Mesenchymal stem cell (in vitro differentiated cells and primary cell): ENCODE measurements at regions not wholly inside any gene's neighbourhood (a gene's known extent, or its start where the extent isn't known, plus 50 kb on each side); places are given as distances from the start of the nearest gene placed in this dataset.
"Not testable (repeated sequence)": the region's sequence is repeated elsewhere in the genome, so short reads cannot be mapped to it uniquely, and the experiment has no call there.

ENCODE experiments used
- DNase-seq: peaks from one replicate; pipeline ENCODE4 v3.0.0-alpha.2; 2013
- H2AFZ ChIP-seq: one replicate; pipeline ENCODE4 v1.6.1; 2013; ENCODE audit warnings: low read depth, mild to moderate bottlenecking, control low read depth, inconsistent platforms, low read length, moderate library complexity
- H2AK5ac ChIP-seq: 2 replicates; pipeline ENCODE4 v1.6.1; 2013; ENCODE audit warnings: low read length, moderate library complexity, mild to moderate bottlenecking, inconsistent platforms; ENCODE audit not compliant: severe bottlenecking
- H2BK120ac ChIP-seq: one replicate; pipeline ENCODE4 v1.6.1; 2013; ENCODE audit warnings: low read depth, mild to moderate bottlenecking, inconsistent platforms, low read length, moderate library complexity
- H2BK12ac ChIP-seq, 2 experiments: one replicate each; pipeline ENCODE4 v1.6.1; 2013; ENCODE audit warnings: inconsistent platforms in 2 of 2, low read length in 2 of 2, mild to moderate bottlenecking in 2 of 2, moderate library complexity in 2 of 2, control low read depth in 1 of 2
- H2BK15ac ChIP-seq: one replicate; pipeline ENCODE4 v1.6.1; 2013; ENCODE audit warnings: mild to moderate bottlenecking, low read depth, inconsistent platforms; ENCODE audit not compliant: poor library complexity, severe bottlenecking
- H2BK5ac ChIP-seq: 2 replicates; pipeline ENCODE4 v1.6.1; 2013; ENCODE audit warnings: low read depth, mild to moderate bottlenecking, low read length, control low read depth, inconsistent platforms; ENCODE audit not compliant: poor library complexity, severe bottlenecking
- H3K14ac ChIP-seq, 2 experiments: one replicate each; pipeline ENCODE4 v1.6.1; 2013; ENCODE audit warnings: inconsistent platforms in 2 of 2, low read length in 2 of 2, control low read depth in 1 of 2, mild to moderate bottlenecking in 1 of 2, moderate library complexity in 1 of 2
- H3K18ac ChIP-seq, 2 experiments: one replicate each; pipeline ENCODE4 v1.6.1; 2013; ENCODE audit warnings: inconsistent platforms in 2 of 2, low read length in 2 of 2, control low read depth in 1 of 2, low read depth in 1 of 2, mild to moderate bottlenecking in 1 of 2
- H3K23ac ChIP-seq, 2 experiments: one replicate each; pipeline ENCODE4 v1.6.1; 2013; ENCODE audit warnings: inconsistent platforms in 2 of 2, low read length in 2 of 2, mild to moderate bottlenecking in 2 of 2, moderate library complexity in 2 of 2, control low read depth in 1 of 2
- H3K27ac ChIP-seq: 2 replicates; pipeline ENCODE4 v1.5.1; 2013; ENCODE audit warnings: mild to moderate bottlenecking, moderate library complexity, low read length, control low read depth, inconsistent platforms; ENCODE audit not compliant: poor library complexity, severe bottlenecking
- H3K27me3 ChIP-seq, 2 experiments: 2 replicates each; pipeline versions ENCODE4 v1.6.1 to v1.7.0; 2013; ENCODE audit warnings: low read length in 2 of 2, mild to moderate bottlenecking in 2 of 2, moderate library complexity in 2 of 2, control low read depth in 1 of 2, inconsistent platforms in 1 of 2; ENCODE audit not compliant: control insufficient read depth in 1 of 2, insufficient read depth in 1 of 2
- H3K36me3 ChIP-seq, 2 experiments: 2 replicates each; pipeline versions ENCODE4 v1.6.1 to v1.7.0; 2013; ENCODE audit warnings: low read length in 2 of 2, control low read depth in 1 of 2, inconsistent platforms in 1 of 2, low read depth in 1 of 2, mild to moderate bottlenecking in 1 of 2; ENCODE audit not compliant: insufficient read depth in 2 of 2, control insufficient read depth in 1 of 2
- H3K4ac ChIP-seq, 2 experiments: one replicate each; pipeline ENCODE4 v1.6.1; 2013; ENCODE audit warnings: inconsistent platforms in 2 of 2, low read length in 2 of 2, mild to moderate bottlenecking in 2 of 2, moderate library complexity in 2 of 2, control low read depth in 1 of 2, low read depth in 1 of 2
- H3K4me1 ChIP-seq: 2 replicates; pipeline ENCODE4 v1.6.1; 2013; ENCODE audit warnings: low read depth, low read length, control low read depth; ENCODE audit not compliant: control insufficient read depth, insufficient read depth
- H3K4me2 ChIP-seq: 2 replicates; pipeline ENCODE4 v1.6.1; 2013; ENCODE audit warnings: low read length, mild to moderate bottlenecking, inconsistent platforms; ENCODE audit not compliant: poor library complexity, severe bottlenecking
- H3K4me3 ChIP-seq, 2 experiments: 2 replicates each; pipeline versions ENCODE4 v1.5.1 to v1.7.0; 2013; ENCODE audit warnings: low read length in 2 of 2, mild to moderate bottlenecking in 2 of 2, control low read depth in 1 of 2, low read depth in 1 of 2; ENCODE audit not compliant: insufficient read depth in 1 of 2
- H3K79me1 ChIP-seq: replicated peaks from 2 replicates; pipeline ENCODE4 v1.6.1; 2013; ENCODE audit warnings: mild to moderate bottlenecking, control low read depth, low read length, inconsistent platforms; ENCODE audit not compliant: poor library complexity, severe bottlenecking
- H3K9ac ChIP-seq: 2 replicates; pipeline ENCODE4 v1.7.0; 2013; ENCODE audit warnings: mild to moderate bottlenecking, low read length, moderate library complexity
- H3K9me3 ChIP-seq: 2 replicates; pipeline ENCODE4 v1.7.0; 2013; ENCODE audit warnings: mild to moderate bottlenecking, low read length; ENCODE audit not compliant: control insufficient read depth
- H4K8ac ChIP-seq: one replicate; pipeline ENCODE4 v1.6.1; 2013; ENCODE audit warnings: inconsistent platforms, mild to moderate bottlenecking, low read length, moderate library complexity
- H4K91ac ChIP-seq: one replicate; pipeline ENCODE4 v1.6.1; 2013; ENCODE audit warnings: mild to moderate bottlenecking, low read length, inconsistent platforms
- WGBS: methylation state at CpG from one replicate; pipeline ENCODE4 v1.1.7; 2013; ENCODE audit warnings: mixed read lengths; 5-methylcytosine and 5-hydroxymethylcytosine counted together

DNA sequence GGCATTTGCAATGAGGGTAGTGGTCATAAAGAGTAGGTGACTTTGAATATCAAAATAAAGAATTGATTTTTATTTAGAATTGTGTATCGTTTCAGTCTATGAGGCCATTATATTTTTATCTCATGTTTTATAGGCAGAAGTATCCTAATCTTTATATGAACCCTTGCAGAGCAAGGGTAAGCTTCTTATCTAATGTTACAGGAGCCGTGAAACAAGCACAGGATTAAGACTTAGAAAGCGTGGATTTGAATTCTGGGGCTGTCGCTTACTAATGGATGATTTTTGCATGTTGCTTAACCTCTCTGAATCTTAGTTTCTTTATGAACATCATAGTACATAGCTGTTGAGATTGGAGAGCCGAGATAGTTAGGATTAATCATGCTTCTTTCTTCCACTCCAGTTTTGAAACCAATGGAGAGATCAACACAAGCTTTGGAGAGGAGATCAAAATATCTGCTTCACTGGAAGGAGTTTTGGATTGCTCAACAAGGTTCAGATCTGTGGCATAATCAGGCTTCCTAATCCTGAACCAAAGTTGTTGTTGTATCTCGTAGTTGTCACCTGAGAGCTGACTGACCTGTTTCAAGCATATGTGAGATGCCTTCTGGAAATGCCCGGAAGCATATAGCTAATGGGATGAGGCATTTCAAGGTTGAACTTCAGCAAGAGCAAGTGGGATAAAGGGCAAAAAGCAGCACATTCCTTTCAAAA lies 166.9 kb upstream of the GK2 start:
- Histone ChIP-seq H3K36me3 (no peaks in the 10 kb centered on the region), H3K18ac (no peak overlapping the region), H2AFZ (no peak overlapping the region), H3K27me3 (no peaks in the 10 kb centered on the region), H3K4me2 (no peak overlapping the region), H3K4me3 (peak overlapping the region in 1 of 2 experiments; percentile 7), H3K79me1 (no peaks in the 10 kb centered on the region), H3K14ac (no peak overlapping the region), H3K4ac (no peak overlapping the region), H4K91ac (no peak overlapping the region), H2BK12ac (no peak overlapping the region), H3K9me3 (no peaks in the 10 kb centered on the region), H2BK120ac (no peak overlapping the region), H3K27ac (no peak overlapping the region), H3K4me1 (no peaks in the 10 kb centered on the region), H2BK5ac (no peak overlapping the region), H2AK5ac (no peak overlapping the region), H3K23ac (no peak overlapping the region), H3K9ac (no peak overlapping the region), H4K8ac (no peak overlapping the region), H2BK15ac (no peak overlapping the region)
- WGBS: 91% methylated on average over 5 of the region's 7 CpGs
- no peak for DNase-seq

DNA sequence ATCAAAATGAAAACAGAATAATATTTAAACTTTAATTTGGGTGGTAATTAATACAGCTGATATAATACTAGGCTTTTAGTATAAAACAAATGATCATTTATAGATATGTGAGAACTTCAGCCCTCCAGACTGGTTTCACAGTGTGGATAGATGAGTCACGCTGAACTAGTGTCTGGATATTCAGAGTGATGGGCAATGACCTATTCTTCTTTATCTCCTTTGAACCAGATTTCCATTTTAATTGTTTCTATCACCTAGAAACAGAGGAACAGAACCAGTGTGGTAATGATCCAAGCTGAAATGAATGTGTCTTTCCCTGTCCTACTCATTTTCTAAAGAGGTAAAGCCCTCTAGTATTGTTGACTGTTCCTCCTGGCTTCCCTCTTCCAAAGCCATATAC lies 155.2 kb upstream of the GK2 start:
- WGBS: no CpG with 5 or more reads among the region's 1 CpG

DNA sequence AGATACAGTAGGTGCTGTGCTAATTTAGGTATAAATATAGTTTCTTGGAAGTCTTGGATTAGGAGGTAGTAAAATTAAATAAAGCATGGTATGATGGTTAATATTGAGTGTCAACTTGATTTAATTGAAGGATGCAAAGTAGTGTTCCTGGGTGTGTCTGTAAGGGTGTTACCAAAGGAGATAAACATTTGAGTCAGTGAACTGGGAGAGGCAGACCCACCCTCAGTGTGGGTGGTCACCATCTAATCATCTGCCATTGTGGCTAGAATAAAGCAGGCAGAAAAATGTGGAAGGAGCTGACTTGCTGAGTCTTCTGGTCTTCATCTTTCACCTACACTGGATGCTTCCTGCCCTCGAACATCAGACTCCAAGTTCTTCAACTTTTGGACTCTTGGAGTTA lies 153.7 kb upstream of the GK2 start:
- no peaks in the 10 kb centered on the region for H3K9me3 ChIP-seq

More for the DNA sequence above, 155.2 kb upstream of the GK2 start:
- H3K4ac ChIP-seq: no peak overlapping the region
- no peak overlapping the region for H3K14ac ChIP-seq
- H2AK5ac ChIP-seq: no peak overlapping the region
- no peak for DNase-seq
- no peak overlapping the region for H3K18ac ChIP-seq
- H2AFZ ChIP-seq: no peak overlapping the region
- no peaks in the 10 kb centered on the region for H3K4me1 ChIP-seq
- no peak overlapping the region for H2BK5ac ChIP-seq
- H2BK12ac ChIP-seq: no peak overlapping the region
- H2BK120ac ChIP-seq: no peak overlapping the region
- H3K9ac ChIP-seq: no peak overlapping the region
- H3K36me3 ChIP-seq: no peaks in the 10 kb centered on the region
- no peak overlapping the region for H4K91ac ChIP-seq
- H3K27ac ChIP-seq: no peak overlapping the region
- no peak overlapping the region for H3K4me3 ChIP-seq
- no peak overlapping the region for H2BK15ac ChIP-seq
- H3K9me3 ChIP-seq: no peaks in the 10 kb centered on the region
- H3K79me1 ChIP-seq: no peaks in the 10 kb centered on the region
- H3K27me3 ChIP-seq: no peaks in the 10 kb centered on the region
- H4K8ac ChIP-seq: no peak overlapping the region
- H3K23ac ChIP-seq: no peak overlapping the region
- H3K4me2 ChIP-seq: no peak overlapping the region

DNA sequence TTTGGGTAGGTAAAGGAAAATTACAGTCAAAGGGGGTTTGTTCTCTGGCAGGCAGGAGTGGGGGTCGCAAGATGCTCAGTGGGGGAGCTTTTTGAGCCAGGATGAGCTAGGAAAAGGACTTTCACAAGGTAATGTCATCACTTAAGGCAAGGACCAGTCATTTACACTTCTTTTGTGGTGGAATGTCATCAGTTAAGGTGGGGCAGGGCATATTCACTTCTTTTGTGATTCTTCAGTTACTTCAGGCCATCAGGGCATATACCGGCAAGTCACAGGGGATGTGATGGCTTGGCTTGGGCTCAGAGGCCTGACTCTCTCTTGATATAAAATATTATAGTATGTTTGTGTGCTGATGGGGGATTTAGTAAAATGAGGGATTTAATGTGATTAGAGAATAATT lies 151.4 kb upstream of the GK2 start:
- not testable (repeated sequence) for H3K4ac ChIP-seq, H3K27me3 ChIP-seq, H3K4me1 ChIP-seq, H2BK12ac ChIP-seq, H2BK120ac ChIP-seq, H3K9ac ChIP-seq, DNase-seq, H4K8ac ChIP-seq, H2AK5ac ChIP-seq, H3K36me3 ChIP-seq, H3K4me2 ChIP-seq, H3K27ac ChIP-seq, H4K91ac ChIP-seq, H3K4me3 ChIP-seq, H2AFZ ChIP-seq, H3K14ac ChIP-seq, H3K18ac ChIP-seq, H3K79me1 ChIP-seq, H2BK15ac ChIP-seq, H3K9me3 ChIP-seq, H2BK5ac ChIP-seq, H3K23ac ChIP-seq
- WGBS: 69% methylated on average over 2 of the region's 2 CpGs

More for the DNA sequence above, 153.7 kb upstream of the GK2 start:
- Histone ChIP-seq H3K27me3 (no peaks in the 10 kb centered on the region), H3K4me3 (no peak overlapping the region), H3K4me2 (no peak overlapping the region), H3K4me1 (no peaks in the 10 kb centered on the region), H2AK5ac (no peak overlapping the region), H3K18ac (no peak overlapping the region), H2BK15ac (no peak overlapping the region), H3K23ac (no peak overlapping the region), H3K79me1 (no peaks in the 10 kb centered on the region), H3K4ac (no peak overlapping the region), H3K14ac (no peak overlapping the region), H3K36me3 (no peaks in the 10 kb centered on the region), H2AFZ (no peak overlapping the region), H2BK5ac (no peak overlapping the region), H4K8ac (no peak overlapping the region), H2BK120ac (no peak overlapping the region), H3K9ac (no peak overlapping the region), H2BK12ac (no peak overlapping the region), H3K27ac (no peak overlapping the region), H4K91ac (no peak overlapping the region)
- DNase-seq: no peak
- WGBS: 70% methylated on average over 1 of the region's 1 CpG
